ENCODE measurements at regions not wholly inside any gene's neighbourhood (a gene's known extent, or its start where the extent isn't known, plus 50 kb on each side); places are given as distances from the start of the nearest gene placed in this dataset.

DNA sequence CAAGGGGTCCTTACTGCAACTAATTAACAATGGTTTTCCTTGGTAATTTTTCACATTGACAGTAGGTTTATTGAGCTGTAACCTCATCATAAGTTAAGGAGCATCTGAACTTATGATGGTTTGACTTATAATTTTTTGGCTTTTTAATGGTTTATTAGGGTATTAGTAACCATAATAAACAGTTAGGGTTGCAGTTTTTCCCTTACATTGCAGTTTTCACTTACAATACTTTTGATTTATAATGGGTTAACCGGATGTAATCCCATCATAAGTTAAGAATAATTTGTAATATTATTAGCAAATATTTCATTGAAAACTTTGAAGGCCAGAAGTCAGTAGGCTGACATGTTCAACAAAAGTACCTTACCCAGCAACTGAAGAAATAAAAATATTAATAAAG is 811.6 kb downstream of the TRHDE start:
- Histone ChIP-seq H3K4me3 (ENCODE audit: low read length) (no peak overlapping the region), H3K27me3 (ENCODE audit: control insufficient read depth, low read length) (no peaks in the 10 kb centered on the region), H3K27ac (ENCODE audit: low read depth, low read length) (no peak overlapping the region), H3K36me3 (ENCODE audit: control insufficient read depth, low read length) (no peaks in the 10 kb centered on the region), H3F3A (ENCODE audit: control insufficient read depth, insufficient read depth) (no peaks in the 10 kb centered on the region), H3K9me3 (ENCODE audit: control insufficient read depth, insufficient read depth, low read length) (no peaks in the 10 kb centered on the region), H4K20me1 (ENCODE audit: control insufficient read depth, insufficient read depth, low read depth, low read length) (no peaks in the 10 kb centered on the region), H3K9me2 (replicated peaks; ENCODE audit: control insufficient read depth, low read length) (no peaks in the 10 kb centered on the region), H3K4me1 (ENCODE audit: control insufficient read depth, low read length) (no peaks in the 10 kb centered on the region), H3K4me2 (ENCODE audit: low read length) (no peak overlapping the region), H3K79me2 (ENCODE audit: control insufficient read depth, low read length) (no peaks in the 10 kb centered on the region)
- TF ChIP-seq, protein P1, sequence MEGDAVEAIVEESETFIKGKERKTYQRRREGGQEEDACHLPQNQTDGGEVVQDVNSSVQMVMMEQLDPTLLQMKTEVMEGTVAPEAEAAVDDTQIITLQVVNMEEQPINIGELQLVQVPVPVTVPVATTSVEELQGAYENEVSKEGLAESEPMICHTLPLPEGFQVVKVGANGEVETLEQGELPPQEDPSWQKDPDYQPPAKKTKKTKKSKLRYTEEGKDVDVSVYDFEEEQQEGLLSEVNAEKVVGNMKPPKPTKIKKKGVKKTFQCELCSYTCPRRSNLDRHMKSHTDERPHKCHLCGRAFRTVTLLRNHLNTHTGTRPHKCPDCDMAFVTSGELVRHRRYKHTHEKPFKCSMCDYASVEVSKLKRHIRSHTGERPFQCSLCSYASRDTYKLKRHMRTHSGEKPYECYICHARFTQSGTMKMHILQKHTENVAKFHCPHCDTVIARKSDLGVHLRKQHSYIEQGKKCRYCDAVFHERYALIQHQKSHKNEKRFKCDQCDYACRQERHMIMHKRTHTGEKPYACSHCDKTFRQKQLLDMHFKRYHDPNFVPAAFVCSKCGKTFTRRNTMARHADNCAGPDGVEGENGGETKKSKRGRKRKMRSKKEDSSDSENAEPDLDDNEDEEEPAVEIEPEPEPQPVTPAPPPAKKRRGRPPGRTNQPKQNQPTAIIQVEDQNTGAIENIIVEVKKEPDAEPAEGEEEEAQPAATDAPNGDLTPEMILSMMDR (IDR thresholded peaks at IDR 0.05; ENCODE audit: low read depth, low read length, poor library complexity, severe bottlenecking): no peak
- no peak for TF ChIP-seq EZH2phosphoT487 (IDR thresholded peaks at IDR 0.05; ENCODE audit: borderline replicate concordance, low read length)

DNA sequence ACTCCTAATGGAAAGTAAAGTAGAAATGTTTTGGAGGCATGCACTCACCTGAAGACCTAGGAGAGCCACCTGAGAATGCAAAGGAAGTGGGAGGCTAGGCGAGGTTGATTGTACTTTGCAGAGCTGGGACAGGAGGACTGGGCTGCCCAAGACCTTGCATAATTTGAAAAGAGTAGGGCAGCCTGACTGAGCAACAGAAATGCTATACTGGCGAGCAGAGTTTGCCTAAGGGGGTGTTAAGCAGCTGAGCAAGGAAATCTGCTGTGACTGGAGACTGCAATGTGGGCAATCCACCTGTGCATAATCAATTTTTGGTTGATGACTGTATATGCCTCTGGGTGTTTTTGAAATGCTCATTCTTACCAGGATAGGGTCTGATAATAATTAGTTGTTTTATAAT is 834.1 kb downstream of the TRHDE start:
- Histone ChIP-seq H3K4me1 (ENCODE audit: control insufficient read depth, low read length) (no peaks in the 10 kb centered on the region), H3K9me2 (replicated peaks; ENCODE audit: control insufficient read depth, low read length) (no peaks in the 10 kb centered on the region), H4K20me1 (ENCODE audit: control insufficient read depth, insufficient read depth, low read depth, low read length) (no peaks in the 10 kb centered on the region), H3K9me3 (ENCODE audit: control insufficient read depth, insufficient read depth, low read length) (no peaks in the 10 kb centered on the region), H3K36me3 (ENCODE audit: control insufficient read depth, low read length) (no peaks in the 10 kb centered on the region), H3K4me2 (ENCODE audit: low read length) (no peak overlapping the region), H3K79me2 (ENCODE audit: control insufficient read depth, low read length) (no peaks in the 10 kb centered on the region), H3K4me3 (ENCODE audit: low read length) (no peak overlapping the region), H3K27me3 (ENCODE audit: control insufficient read depth, low read length) (no peaks in the 10 kb centered on the region), H3K27ac (ENCODE audit: low read depth, low read length) (no peak overlapping the region), H3F3A (ENCODE audit: control insufficient read depth, insufficient read depth) (no peaks in the 10 kb centered on the region)
- TF ChIP-seq EZH2phosphoT487 (IDR thresholded peaks at IDR 0.05; ENCODE audit: borderline replicate concordance, low read length): no peak
- TF ChIP-seq, protein P1 (IDR thresholded peaks at IDR 0.05; ENCODE audit: low read depth, low read length, poor library complexity, severe bottlenecking): no peak

DNA sequence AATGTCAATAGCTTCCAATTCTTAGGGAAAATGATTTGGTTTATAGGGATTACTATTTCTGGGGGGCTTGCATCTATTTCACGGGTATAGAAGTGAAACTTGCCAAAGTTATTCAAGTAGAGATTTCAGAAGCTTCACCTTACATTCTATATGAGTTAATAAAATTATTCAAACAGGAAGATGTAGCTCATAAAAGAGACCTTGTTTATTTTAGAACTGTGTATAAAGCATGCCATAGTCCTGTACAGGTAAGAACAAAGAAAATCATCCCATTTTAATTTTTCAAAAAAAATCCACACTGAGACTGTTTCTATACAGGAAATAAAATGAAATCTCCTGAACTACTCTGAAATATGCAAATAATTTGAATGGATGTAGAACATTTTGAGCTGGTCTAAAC is 834.7 kb downstream of the TRHDE start:
- H3K36me3 ChIP-seq (ENCODE audit: control insufficient read depth, low read length): no peaks in the 10 kb centered on the region
- no peaks in the 10 kb centered on the region for H3K4me1 ChIP-seq (ENCODE audit: control insufficient read depth, low read length)
- no peak overlapping the region for H3K4me3 ChIP-seq (ENCODE audit: low read length)
- H4K20me1 ChIP-seq (ENCODE audit: control insufficient read depth, insufficient read depth, low read depth, low read length): no peaks in the 10 kb centered on the region
- no peaks in the 10 kb centered on the region for H3K27me3 ChIP-seq (ENCODE audit: control insufficient read depth, low read length)
- no peaks in the 10 kb centered on the region for H3F3A ChIP-seq (ENCODE audit: control insufficient read depth, insufficient read depth)
- H3K9me3 ChIP-seq (ENCODE audit: control insufficient read depth, insufficient read depth, low read length): no peaks in the 10 kb centered on the region
- no peak overlapping the region for H3K4me2 ChIP-seq (ENCODE audit: low read length)
- H3K9me2 ChIP-seq (replicated peaks; ENCODE audit: control insufficient read depth, low read length): no peaks in the 10 kb centered on the region
- no peaks in the 10 kb centered on the region for H3K79me2 ChIP-seq (ENCODE audit: control insufficient read depth, low read length)
- TF ChIP-seq, protein P1 (IDR thresholded peaks at IDR 0.05; ENCODE audit: low read depth, low read length, poor library complexity, severe bottlenecking): no peak
- TF ChIP-seq EZH2phosphoT487 (IDR thresholded peaks at IDR 0.05; ENCODE audit: borderline replicate concordance, low read length): no peak
- no peak overlapping the region for H3K27ac ChIP-seq (ENCODE audit: low read depth, low read length)

DNA sequence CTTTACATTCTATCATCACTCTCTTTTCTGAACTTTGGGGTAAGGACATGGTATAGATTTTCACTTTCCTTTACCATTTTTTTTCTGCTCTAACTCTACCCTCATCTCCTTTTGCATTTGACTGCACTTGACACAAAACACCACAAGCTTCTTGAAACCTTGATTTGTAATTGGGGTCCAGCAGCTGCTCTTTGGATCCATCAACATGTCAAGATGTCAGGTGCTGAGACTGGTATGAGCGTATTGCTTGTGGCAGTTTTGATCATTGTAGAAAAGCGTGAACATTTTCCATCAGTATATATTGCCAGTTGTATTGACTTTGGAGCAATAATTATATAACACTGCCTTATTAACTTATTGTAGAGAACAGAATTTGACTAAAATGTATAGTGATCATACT is 838.6 kb downstream of the TRHDE start:
- no peak overlapping the region for H3K27ac ChIP-seq (ENCODE audit: low read depth, low read length)
- TF ChIP-seq, protein P1 (IDR thresholded peaks at IDR 0.05; ENCODE audit: low read depth, low read length, poor library complexity, severe bottlenecking): no peak
- no peak for TF ChIP-seq EZH2phosphoT487 (IDR thresholded peaks at IDR 0.05; ENCODE audit: borderline replicate concordance, low read length)
- H4K20me1 ChIP-seq (ENCODE audit: control insufficient read depth, insufficient read depth, low read depth, low read length): no peaks in the 10 kb centered on the region
- no peaks in the 10 kb centered on the region for H3K27me3 ChIP-seq (ENCODE audit: control insufficient read depth, low read length)
- no peaks in the 10 kb centered on the region for H3K9me2 ChIP-seq (replicated peaks; ENCODE audit: control insufficient read depth, low read length)
- H3F3A ChIP-seq (ENCODE audit: control insufficient read depth, insufficient read depth): no peaks in the 10 kb centered on the region
- no peaks in the 10 kb centered on the region for H3K4me1 ChIP-seq (ENCODE audit: control insufficient read depth, low read length)
- H3K9me3 ChIP-seq (ENCODE audit: control insufficient read depth, insufficient read depth, low read length): no peaks in the 10 kb centered on the region
- no peaks in the 10 kb centered on the region for H3K36me3 ChIP-seq (ENCODE audit: control insufficient read depth, low read length)
- no peak overlapping the region for H3K4me2 ChIP-seq (ENCODE audit: low read length)
- H3K79me2 ChIP-seq (ENCODE audit: control insufficient read depth, low read length): no peaks in the 10 kb centered on the region
- no peak overlapping the region for H3K4me3 ChIP-seq (ENCODE audit: low read length)

All from DOHH2 (cell line).